ENCODE measurements at regions not wholly inside any gene's neighbourhood (a gene's known extent, or its start where the extent isn't known, plus 50 kb on each side); places are given as distances from the start of the nearest gene placed in this dataset.

GRCh38 chr1:192918259-192918658 lies 109.4 kb downstream of the RGS2 start:
- TF ChIP-seq, protein P1, sequence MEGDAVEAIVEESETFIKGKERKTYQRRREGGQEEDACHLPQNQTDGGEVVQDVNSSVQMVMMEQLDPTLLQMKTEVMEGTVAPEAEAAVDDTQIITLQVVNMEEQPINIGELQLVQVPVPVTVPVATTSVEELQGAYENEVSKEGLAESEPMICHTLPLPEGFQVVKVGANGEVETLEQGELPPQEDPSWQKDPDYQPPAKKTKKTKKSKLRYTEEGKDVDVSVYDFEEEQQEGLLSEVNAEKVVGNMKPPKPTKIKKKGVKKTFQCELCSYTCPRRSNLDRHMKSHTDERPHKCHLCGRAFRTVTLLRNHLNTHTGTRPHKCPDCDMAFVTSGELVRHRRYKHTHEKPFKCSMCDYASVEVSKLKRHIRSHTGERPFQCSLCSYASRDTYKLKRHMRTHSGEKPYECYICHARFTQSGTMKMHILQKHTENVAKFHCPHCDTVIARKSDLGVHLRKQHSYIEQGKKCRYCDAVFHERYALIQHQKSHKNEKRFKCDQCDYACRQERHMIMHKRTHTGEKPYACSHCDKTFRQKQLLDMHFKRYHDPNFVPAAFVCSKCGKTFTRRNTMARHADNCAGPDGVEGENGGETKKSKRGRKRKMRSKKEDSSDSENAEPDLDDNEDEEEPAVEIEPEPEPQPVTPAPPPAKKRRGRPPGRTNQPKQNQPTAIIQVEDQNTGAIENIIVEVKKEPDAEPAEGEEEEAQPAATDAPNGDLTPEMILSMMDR (IDR thresholded peaks at IDR 0.05), result no peak
- TF ChIP-seq POLR2A (IDR thresholded peaks at IDR 0.05), result no peak
- WGBS, 2 donors, result 94 to 96% methylated on average over 1 of the region's 1 CpG
- intact Hi-C loops (cut with DNase I; ENCODE audit: low total_unique reads), result no loop called here
- no peak overlapping the region for H3K4me3 ChIP-seq (ENCODE audit: low read depth, poor library complexity, severe bottlenecking)
- no peak for DNase-seq (ENCODE audit: low spot score in 2 of 2)

GRCh38 chr1:192920412-192920811 lies 111.6 kb downstream of the RGS2 start:
- whole genome bisulfite sequencing, 2 donors, result 92 to 95% methylated on average over 3 of the region's 3 CpGs
- intact Hi-C loops (cut with DNase I; ENCODE audit: low total_unique reads), result no loop called here
- TF ChIP-seq, protein P1 (IDR thresholded peaks at IDR 0.05), result no peak
- TF ChIP-seq POLR2A (IDR thresholded peaks at IDR 0.05), result no peak
- DNase-seq (ENCODE audit: low spot score in 2 of 2), result no peak
- H3K4me3 ChIP-seq (ENCODE audit: low read depth, poor library complexity, severe bottlenecking), result no peak overlapping the region

GRCh38 chr1:192925609-192926008 lies 116.8 kb downstream of the RGS2 start:
- intact Hi-C loops (cut with DNase I; ENCODE audit: low total_unique reads), result no loop called here
- DNase-seq (ENCODE audit: low spot score in 2 of 2), result no peak
- H3K4me3 ChIP-seq (ENCODE audit: low read depth, poor library complexity, severe bottlenecking), result no peak overlapping the region
- 81 to 87% methylated on average over 4 of the region's 4 CpGs for WGBS, 2 donors
- TF ChIP-seq, protein P1 (IDR thresholded peaks at IDR 0.05), result no peak
- TF ChIP-seq POLR2A (IDR thresholded peaks at IDR 0.05), result no peak

GRCh38 chr1:192926736-192927135 lies 117.9 kb downstream of the RGS2 start:
- no peak overlapping the region for H3K4me3 ChIP-seq (ENCODE audit: low read depth, poor library complexity, severe bottlenecking)
- no peak for TF ChIP-seq POLR2A (IDR thresholded peaks at IDR 0.05)
- TF ChIP-seq, protein P1 (IDR thresholded peaks at IDR 0.05), result no peak
- no peak for DNase-seq (ENCODE audit: low spot score in 2 of 2)
- WGBS, 2 donors, result 87 to 93% methylated on average over 5 of the region's 5 CpGs
- intact Hi-C loops (cut with DNase I; ENCODE audit: low total_unique reads), result no loop called here

- no peak overlapping the region for H3K4me3 ChIP-seq (ENCODE audit: low read depth, poor library complexity, severe bottlenecking)
- intact Hi-C loops (cut with DNase I; ENCODE audit: low total_unique reads), result no loop called here
- 94 to 97% methylated on average over 1 of the region's 1 CpG for WGBS, 2 donors
- no peak for TF ChIP-seq POLR2A (IDR thresholded peaks at IDR 0.05)
- TF ChIP-seq, protein P1 (IDR thresholded peaks at IDR 0.05), result no peak
- DNase-seq (ENCODE audit: low spot score in 2 of 2), result no peak
Measured at GRCh38 chr1:192927496-192927895, 118.7 kb downstream of the RGS2 start.

GRCh38 chr1:192929597-192929996 lies 120.8 kb downstream of the RGS2 start:
- no peak for DNase-seq (ENCODE audit: low spot score in 2 of 2)
- WGBS, 2 donors, result 54 to 66% methylated on average over 3 of the region's 3 CpGs
- no peak for TF ChIP-seq POLR2A (IDR thresholded peaks at IDR 0.05)
- TF ChIP-seq, protein P1 (IDR thresholded peaks at IDR 0.05), result no peak
- H3K4me3 ChIP-seq (ENCODE audit: low read depth, poor library complexity, severe bottlenecking), result no peak overlapping the region
- intact Hi-C loops (cut with DNase I; ENCODE audit: low total_unique reads), result no loop called here
